ENCODE measurements at regions not wholly inside any gene's neighbourhood (a gene's known extent, or its start where the extent isn't known, plus 50 kb on each side); places are given as distances from the start of the nearest gene placed in this dataset.

DNA sequence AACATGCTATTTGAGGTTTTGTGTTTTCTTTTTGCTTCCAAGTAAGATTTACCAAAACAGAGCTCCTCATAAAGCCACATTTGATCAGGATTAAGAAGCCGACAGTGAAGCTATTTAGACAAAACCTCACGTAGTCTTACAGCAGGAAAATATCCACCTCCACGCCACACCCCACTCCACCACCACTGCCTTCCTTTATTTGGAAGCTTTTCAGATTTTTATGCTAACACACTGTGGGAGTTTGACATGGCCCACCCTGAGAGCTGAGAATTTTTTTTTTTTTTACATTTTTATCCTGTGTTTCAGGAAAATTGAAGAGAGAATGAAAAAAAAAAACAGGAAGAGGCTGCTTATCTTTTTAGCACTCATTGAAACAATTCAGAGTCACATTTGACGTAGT lies 104.8 kb upstream of the MC3R start (continued):
- TF ChIP-seq RHOXF2B (CRISPR knock-in tag; conservative IDR thresholded peaks at IDR 0.05) (no peak), ZNF436 (CRISPR knock-in tag; IDR thresholded peaks at IDR 0.05) (no peak), POLR3G (IDR thresholded peaks at IDR 0.05; ENCODE audit: extremely low read depth, insufficient read length, insufficient replicate concordance) (no peak)

DNA sequence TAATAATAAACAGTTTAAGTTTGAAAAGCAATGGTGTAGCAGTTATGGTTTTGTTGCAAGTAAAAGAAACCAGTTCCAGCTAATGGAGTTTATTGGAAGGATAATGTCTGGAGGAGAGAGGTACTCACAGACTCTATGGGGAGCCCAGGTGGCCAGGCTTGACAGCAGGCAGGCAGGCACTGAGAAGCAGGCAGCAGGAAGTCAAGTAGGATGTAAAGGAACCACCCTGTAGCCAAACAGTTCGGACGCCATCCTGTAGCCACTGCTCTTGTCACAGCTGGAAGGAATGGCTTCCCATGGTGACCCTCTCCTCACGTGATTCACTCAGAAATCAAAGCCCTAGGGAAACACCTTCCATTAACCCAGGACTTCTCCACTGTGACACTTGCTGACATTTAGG lies 96.7 kb upstream of the MC3R start:
- no peaks in the 10 kb centered on the region for H3K79me2 ChIP-seq (ENCODE audit: control insufficient read depth, insufficient read depth, low read length)
- no peaks in the 10 kb centered on the region for H3K9me1 ChIP-seq (ENCODE audit: control insufficient read depth, insufficient read depth, low read length)
- no peak overlapping the region for H2AFZ ChIP-seq (ENCODE audit: low read depth, low read length)
- H3K4me1 ChIP-seq (replicated peaks in 1 of 2; ENCODE audit: control insufficient read depth in 2 of 2, insufficient read depth in 2 of 2, low read length in 2 of 2) = no peaks in the 10 kb centered on the region
- no peaks in the 10 kb centered on the region for H4K20me1 ChIP-seq (replicated peaks; ENCODE audit: control insufficient read depth, insufficient read depth, low read length)
- no TSS peak for BruUV-seq (replicated peaks)
- no peak overlapping the region for H3K4me3 ChIP-seq
- H3K9ac ChIP-seq (ENCODE audit: insufficient read depth in 1 of 2, low read depth in 2 of 2, low read length in 2 of 2) = no peak overlapping the region
- H3K27me3 ChIP-seq (ENCODE audit: control insufficient read depth in 2 of 2, insufficient read depth in 2 of 2, low read length in 2 of 2) = no peaks in the 10 kb centered on the region
- intact Hi-C loops (cut with micrococcal nuclease) = no loop called here
- no peak overlapping the region for H3K27ac ChIP-seq (ENCODE audit: extremely low read depth, low read depth, low read length)
- DNase-seq (ENCODE audit: extremely low read depth in 1 of 4, low spot score in 3 of 4) (no peak), ATAC-seq (no peak), FAIRE-seq (no peak)
- CTCF ChIA-PET (ENCODE audit: low intra/inter-chr PET ratio) = no interaction called here
- in situ Hi-C loops (cut with MboI) = no loop called here
- POLR2A ChIA-PET = no interaction called here
- H3K9me3 ChIP-seq (replicated peaks; ENCODE audit: control insufficient read depth, insufficient read depth, low read depth, low read length) = no peaks in the 10 kb centered on the region; the same call in 1 of the 2 replicates
- TF ChIP-seq ESRRB (CRISPR knock-in tag; IDR thresholded peaks at IDR 0.05; ENCODE audit: borderline replicate concordance) (no peak), RBM25 (IDR thresholded peaks at IDR 0.05; ENCODE audit: low read depth, low read length, severe bottlenecking) (no peak), MTA1 (IDR thresholded peaks at IDR 0.05; ENCODE audit: borderline replicate concordance) (no peak)
- TF ChIP-seq, protein P1, sequence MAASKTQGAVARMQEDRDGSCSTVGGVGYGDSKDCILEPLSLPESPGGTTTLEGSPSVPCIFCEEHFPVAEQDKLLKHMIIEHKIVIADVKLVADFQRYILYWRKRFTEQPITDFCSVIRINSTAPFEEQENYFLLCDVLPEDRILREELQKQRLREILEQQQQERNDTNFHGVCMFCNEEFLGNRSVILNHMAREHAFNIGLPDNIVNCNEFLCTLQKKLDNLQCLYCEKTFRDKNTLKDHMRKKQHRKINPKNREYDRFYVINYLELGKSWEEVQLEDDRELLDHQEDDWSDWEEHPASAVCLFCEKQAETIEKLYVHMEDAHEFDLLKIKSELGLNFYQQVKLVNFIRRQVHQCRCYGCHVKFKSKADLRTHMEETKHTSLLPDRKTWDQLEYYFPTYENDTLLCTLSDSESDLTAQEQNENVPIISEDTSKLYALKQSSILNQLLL (CRISPR knock-in tag; IDR thresholded peaks at IDR 0.05; ENCODE audit: borderline replicate concordance) = no peak
- TF ChIP-seq, protein P2, sequence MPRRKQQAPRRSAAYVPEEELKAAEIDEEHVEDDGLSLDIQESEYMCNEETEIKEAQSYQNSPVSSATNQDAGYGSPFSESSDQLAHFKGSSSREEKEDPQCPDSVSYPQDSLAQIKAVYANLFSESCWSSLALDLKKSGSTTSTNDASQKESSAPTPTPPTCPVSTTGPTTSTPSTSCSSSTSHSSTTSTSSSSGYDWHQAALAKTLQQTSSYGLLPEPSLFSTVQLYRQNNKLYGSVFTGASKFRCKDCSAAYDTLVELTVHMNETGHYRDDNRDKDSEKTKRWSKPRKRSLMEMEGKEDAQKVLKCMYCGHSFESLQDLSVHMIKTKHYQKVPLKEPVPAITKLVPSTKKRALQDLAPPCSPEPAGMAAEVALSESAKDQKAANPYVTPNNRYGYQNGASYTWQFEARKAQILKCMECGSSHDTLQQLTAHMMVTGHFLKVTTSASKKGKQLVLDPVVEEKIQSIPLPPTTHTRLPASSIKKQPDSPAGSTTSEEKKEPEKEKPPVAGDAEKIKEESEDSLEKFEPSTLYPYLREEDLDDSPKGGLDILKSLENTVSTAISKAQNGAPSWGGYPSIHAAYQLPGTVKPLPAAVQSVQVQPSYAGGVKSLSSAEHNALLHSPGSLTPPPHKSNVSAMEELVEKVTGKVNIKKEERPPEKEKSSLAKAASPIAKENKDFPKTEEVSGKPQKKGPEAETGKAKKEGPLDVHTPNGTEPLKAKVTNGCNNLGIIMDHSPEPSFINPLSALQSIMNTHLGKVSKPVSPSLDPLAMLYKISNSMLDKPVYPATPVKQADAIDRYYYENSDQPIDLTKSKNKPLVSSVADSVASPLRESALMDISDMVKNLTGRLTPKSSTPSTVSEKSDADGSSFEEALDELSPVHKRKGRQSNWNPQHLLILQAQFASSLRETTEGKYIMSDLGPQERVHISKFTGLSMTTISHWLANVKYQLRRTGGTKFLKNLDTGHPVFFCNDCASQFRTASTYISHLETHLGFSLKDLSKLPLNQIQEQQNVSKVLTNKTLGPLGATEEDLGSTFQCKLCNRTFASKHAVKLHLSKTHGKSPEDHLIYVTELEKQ (CRISPR knock-in tag; IDR thresholded peaks at IDR 0.05) = no peak
- H3K36me3 ChIP-seq (ENCODE audit: control insufficient read depth, insufficient read depth, low read length) = no peaks in the 10 kb centered on the region
- H3K4me2 ChIP-seq (ENCODE audit: insufficient read depth, low read length) = no peak overlapping the region
- 5% methylated on average over 3 of the region's 3 CpGs for WGBS (ENCODE audit: insufficient coverage, low coverage, missing lambda C conversion rate)
